CD4-positive, alpha-beta memory T cell (primary cell): ENCODE measurements at regions not wholly inside any gene's neighbourhood (a gene's known extent, or its start where the extent isn't known, plus 50 kb on each side); places are given as distances from the start of the nearest gene placed in this dataset.

Source experiments
- CTCF ChIA-PET: fragments of 350-600 bp; sonication (Branson Sonifier 250); formaldehyde crosslinking; loops from one replicate; lab custom pipeline; 2021; ENCODE audit warnings: inconsistent platforms; ENCODE audit not compliant: partially characterized antibody; lab: Charles Lee
- POLR2A ChIA-PET: fragments of 350-600 bp; sonication (Branson Sonifier 250); formaldehyde crosslinking; loops from one replicate; lab custom pipeline; 2021; ENCODE audit not compliant: partially characterized antibody; lab: Charles Lee
- DNase-seq, 5 donors: peaks; one replicate each; pipeline versions ENCODE4 v3.0.0 to v3.0.0-alpha.2; 2020 to 2022; ENCODE audit warnings: mixed read lengths in 1 of 5
- H3K27ac ChIP-seq: one replicate; pipeline ENCODE4 v1.7.0; 2013; ENCODE audit warnings: low read depth, low read length
- H3K27me3 ChIP-seq: 2 replicates; pipeline ENCODE4 v1.7.0; 2013; ENCODE audit warnings: mild to moderate bottlenecking, low read length, moderate library complexity; ENCODE audit not compliant: insufficient read depth
- H3K36me3 ChIP-seq: 2 replicates; pipeline ENCODE4 v1.7.0; 2013; ENCODE audit warnings: mild to moderate bottlenecking, low read length, moderate library complexity; ENCODE audit not compliant: insufficient read depth
- H3K4me1 ChIP-seq: 2 replicates; pipeline ENCODE4 v1.7.0; 2013; ENCODE audit warnings: mild to moderate bottlenecking, low read length, moderate library complexity; ENCODE audit not compliant: insufficient read depth
- H3K4me3 ChIP-seq, 2 donors: one replicate each; pipeline ENCODE4 v1.7.0; 2013; ENCODE audit warnings: low read length in 2 of 2, mild to moderate bottlenecking in 1 of 2
- H3K9me3 ChIP-seq, 2 donors: one replicate each; pipeline ENCODE4 v1.7.0; 2013; ENCODE audit warnings: low read length in 2 of 2, control low read depth in 1 of 2; ENCODE audit not compliant: control insufficient read depth in 1 of 2
- H3K27ac Mint-ChIP-seq, 7 donors: one replicate each; pipeline ENCODE4 v1.8.0; 2020 to 2021; ENCODE audit warnings: mixed read lengths in 7 of 7, mild to moderate bottlenecking in 6 of 7, inconsistent platforms in 3 of 7, moderate library complexity in 3 of 7
- H3K27me3 Mint-ChIP-seq, 2 donors: one replicate each; pipeline ENCODE4 v1.8.0; 2020 to 2021; ENCODE audit warnings: mixed read lengths in 2 of 2
- H3K36me3 Mint-ChIP-seq, 2 donors: one replicate each; pipeline ENCODE4 v1.8.0; 2020 to 2021; ENCODE audit warnings: mixed read lengths in 2 of 2, inconsistent platforms in 1 of 2, mild to moderate bottlenecking in 1 of 2
- H3K4me1 Mint-ChIP-seq, 4 donors: one replicate each; pipeline ENCODE4 v1.8.0; 2020 to 2021; ENCODE audit warnings: mixed read lengths in 4 of 4, mild to moderate bottlenecking in 1 of 4
- H3K4me3 Mint-ChIP-seq, 8 donors: one replicate each; pipeline ENCODE4 v1.8.0; 2020 to 2021; ENCODE audit warnings: mixed read lengths in 8 of 8, mild to moderate bottlenecking in 7 of 8, moderate library complexity in 6 of 8, inconsistent platforms in 3 of 8
- H3K9me3 Mint-ChIP-seq, 8 donors: one replicate each; pipeline ENCODE4 v1.8.0; 2020 to 2021; ENCODE audit warnings: mixed read lengths in 8 of 8, mild to moderate bottlenecking in 5 of 8, inconsistent platforms in 3 of 8, moderate library complexity in 1 of 8
- intact Hi-C: fragments of 100-400 bp; cut with micrococcal nuclease; formaldehyde crosslinking; loops from one replicate; pipeline ENCODE4 v1.15.1; 2023

DNA sequence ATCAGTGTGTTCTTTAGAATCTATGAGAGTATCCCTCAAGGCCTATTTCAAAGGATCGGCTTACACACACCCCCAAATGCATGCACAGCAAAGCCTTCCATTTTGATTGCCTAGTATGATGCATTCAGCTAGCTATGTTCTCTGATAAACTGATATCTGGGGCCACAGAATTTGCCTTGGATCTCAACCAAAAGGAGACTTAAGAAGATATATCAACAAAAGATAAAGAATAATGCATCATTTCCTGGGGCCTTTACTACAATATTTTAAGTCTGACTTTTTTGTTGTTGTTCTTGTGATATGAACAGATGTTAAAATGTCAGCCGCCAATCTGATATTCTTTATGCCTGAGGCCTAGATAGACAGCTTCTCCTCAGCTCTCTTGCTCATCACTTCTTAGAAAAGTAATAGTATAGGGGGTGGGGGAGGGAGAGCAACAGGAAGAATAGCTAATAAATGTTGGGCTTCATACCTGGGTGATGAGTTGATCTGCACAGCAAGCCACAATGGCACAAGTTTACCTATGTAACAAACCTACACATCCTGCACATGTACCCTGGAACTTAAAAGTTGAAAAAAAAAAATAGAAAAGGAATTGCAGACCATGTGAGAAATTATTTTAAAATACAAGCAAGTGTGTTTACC, 792.9 kb upstream of the GHITM start:
- Histone ChIP-seq H3K4me3 (no peak overlapping the region), H3K27me3 (no peaks in the 10 kb centered on the region), H3K9me3 (no peaks in the 10 kb centered on the region), H3K4me1 (no peaks in the 10 kb centered on the region), H3K36me3 (no peaks in the 10 kb centered on the region), H3K27ac (no peak overlapping the region)
- no peak overlapping the region for H3K4me3 Mint-ChIP-seq
- no peak for DNase-seq
- H3K9me3 Mint-ChIP-seq: peaks cover 2 to 11% (median 5%) of the 10 kb centered on the region in 8 donors
- H3K27ac Mint-ChIP-seq: no peak overlapping the region
- CTCF ChIA-PET: no interaction called here
- intact Hi-C loops: no loop called here
- no peaks in the 10 kb centered on the region for H3K36me3 Mint-ChIP-seq
- peaks cover 0 to 1% of the 10 kb centered on the region in 2 donors for H3K27me3 Mint-ChIP-seq
- POLR2A ChIA-PET: no interaction called here
- no peaks in the 10 kb centered on the region for H3K4me1 Mint-ChIP-seq

DNA sequence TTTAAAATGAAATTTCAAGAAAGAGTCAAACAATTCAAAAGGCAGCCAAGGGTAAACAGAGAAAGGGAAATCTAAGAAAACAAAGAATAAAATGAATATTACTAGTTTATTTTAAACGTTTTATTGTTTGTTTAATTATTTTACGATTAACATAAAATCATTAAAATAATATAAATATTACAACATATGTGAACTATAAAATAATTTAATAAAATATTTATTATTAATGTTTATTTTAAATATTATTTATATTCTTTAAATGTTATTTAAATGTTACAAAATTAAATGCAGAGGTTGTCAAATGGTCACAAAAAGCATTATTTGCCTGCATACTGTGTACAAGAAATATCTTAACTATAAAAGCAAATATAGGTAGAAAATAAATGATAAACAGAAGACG, 786.7 kb upstream of the GHITM start:
- no peaks in the 10 kb centered on the region for H3K36me3 ChIP-seq
- Mint-ChIP-seq H3K36me3 (no peaks in the 10 kb centered on the region), H3K4me3 (no peak overlapping the region), H3K4me1 (no peaks in the 10 kb centered on the region), H3K27ac (no peak overlapping the region), H3K9me3 (peaks cover 0 to 10% (median 6%) of the 10 kb centered on the region in 8 donors), H3K27me3 (no peaks in the 10 kb centered on the region)
- peaks cover 0 to 4% of the 10 kb centered on the region in 2 donors for H3K9me3 ChIP-seq
- no peak overlapping the region for H3K27ac ChIP-seq
- H3K4me3 ChIP-seq: no peak overlapping the region
- intact Hi-C loops: no loop called here
- ChIA-PET CTCF (no interaction called here), POLR2A (no interaction called here)
- DNase-seq: no peak
- H3K4me1 ChIP-seq: no peaks in the 10 kb centered on the region
- H3K27me3 ChIP-seq: no peaks in the 10 kb centered on the region

DNA sequence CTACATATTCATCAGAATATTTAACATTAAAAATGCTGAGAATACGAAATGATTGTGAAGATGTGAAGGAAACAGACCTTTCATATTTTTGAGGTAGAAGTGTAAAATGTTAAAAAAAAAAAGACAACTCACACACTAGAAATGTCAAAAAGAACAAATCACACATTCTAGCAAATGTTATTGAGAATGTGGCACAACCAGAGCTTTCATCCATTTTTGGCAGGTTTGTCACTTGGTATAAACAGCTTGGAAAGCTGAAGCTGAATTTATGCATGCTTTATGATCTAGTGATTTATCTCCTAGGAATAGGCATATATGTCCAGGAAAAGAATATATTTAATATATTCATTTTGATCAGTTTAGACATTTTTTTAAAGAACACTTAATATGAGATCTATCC, 784.9 kb upstream of the GHITM start:
- Histone ChIP-seq H3K36me3 (no peaks in the 10 kb centered on the region), H3K9me3 (peaks cover 0 to 4% of the 10 kb centered on the region in 2 donors), H3K4me1 (no peaks in the 10 kb centered on the region), H3K4me3 (no peak overlapping the region), H3K27me3 (no peaks in the 10 kb centered on the region), H3K27ac (no peak overlapping the region)
- no peaks in the 10 kb centered on the region for H3K27me3 Mint-ChIP-seq
- intact Hi-C loops: no loop called here
- H3K36me3 Mint-ChIP-seq: no peaks in the 10 kb centered on the region
- ChIA-PET CTCF (no interaction called here), POLR2A (no interaction called here)
- no peak overlapping the region for H3K4me3 Mint-ChIP-seq
- H3K27ac Mint-ChIP-seq: no peak overlapping the region
- peaks cover 0 to 10% (median 6%) of the 10 kb centered on the region in 8 donors for H3K9me3 Mint-ChIP-seq
- H3K4me1 Mint-ChIP-seq: no peaks in the 10 kb centered on the region
- DNase-seq: no peak

DNA sequence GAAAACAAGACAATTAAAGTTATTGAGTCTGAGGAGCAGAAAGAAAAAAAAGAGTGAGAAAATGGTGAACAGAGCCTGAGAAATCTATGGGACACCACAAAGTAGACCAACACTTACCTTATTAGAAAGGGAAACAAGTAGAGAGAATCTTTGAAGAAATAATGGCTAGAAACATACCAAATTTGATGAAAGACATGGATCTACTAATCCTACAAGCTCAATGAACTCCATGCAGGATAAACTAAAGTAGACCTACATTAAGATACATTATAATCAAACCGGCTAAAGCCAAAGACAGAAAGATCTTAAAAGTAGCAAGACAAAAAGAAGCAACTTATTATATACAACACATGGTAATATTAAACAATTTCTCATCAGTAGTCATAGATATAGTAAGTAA, 782.3 kb upstream of the GHITM start:
- no peaks in the 10 kb centered on the region for H3K36me3 ChIP-seq
- no peak overlapping the region for H3K27ac Mint-ChIP-seq
- POLR2A ChIA-PET: no interaction called here
- H3K27me3 Mint-ChIP-seq: no peaks in the 10 kb centered on the region
- intact Hi-C loops: no loop called here
- no peaks in the 10 kb centered on the region for H3K4me1 ChIP-seq
- H3K27me3 ChIP-seq: no peaks in the 10 kb centered on the region
- no peak overlapping the region for H3K4me3 Mint-ChIP-seq
- H3K4me3 ChIP-seq: no peak overlapping the region
- H3K9me3 ChIP-seq: peaks cover 0 to 4% of the 10 kb centered on the region in 2 donors
- CTCF ChIA-PET: no interaction called here
- H3K36me3 Mint-ChIP-seq: no peaks in the 10 kb centered on the region
- DNase-seq: no peak
- no peak overlapping the region for H3K27ac ChIP-seq
- H3K9me3 Mint-ChIP-seq: peaks cover 0 to 17% (median 8%) of the 10 kb centered on the region in 8 donors
- H3K4me1 Mint-ChIP-seq: no peaks in the 10 kb centered on the region

DNA sequence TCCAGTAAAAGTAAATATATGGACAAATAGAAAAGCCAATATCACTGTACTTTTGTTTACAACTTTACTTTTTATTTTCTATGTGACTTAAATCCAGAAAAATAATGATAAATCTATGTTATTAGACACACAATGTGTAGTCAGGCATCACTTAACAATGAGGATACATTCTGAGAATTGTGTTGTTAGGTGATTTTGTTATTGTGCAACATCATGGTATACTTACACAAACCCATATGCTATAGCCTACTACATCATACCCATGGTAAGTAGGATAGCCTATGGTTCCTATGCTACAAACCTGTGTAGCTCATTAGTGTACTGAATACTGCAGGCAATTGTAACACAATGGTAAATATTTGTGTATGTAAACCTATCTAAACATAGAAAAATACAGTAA, 781.7 kb upstream of the GHITM start:
- peaks cover 0 to 17% (median 9%) of the 10 kb centered on the region in 8 donors for H3K9me3 Mint-ChIP-seq
- no peaks in the 10 kb centered on the region for H3K36me3 Mint-ChIP-seq
- no peak overlapping the region for H3K4me3 ChIP-seq
- H3K27ac Mint-ChIP-seq: no peak overlapping the region
- H3K9me3 ChIP-seq: peaks cover 0 to 4% of the 10 kb centered on the region in 2 donors
- intact Hi-C loops: no loop called here
- no peak for DNase-seq
- POLR2A ChIA-PET: no interaction called here
- CTCF ChIA-PET: no interaction called here
- no peaks in the 10 kb centered on the region for H3K27me3 Mint-ChIP-seq
- H3K27ac ChIP-seq: no peak overlapping the region
- H3K36me3 ChIP-seq: no peaks in the 10 kb centered on the region
- no peaks in the 10 kb centered on the region for H3K27me3 ChIP-seq
- H3K4me1 Mint-ChIP-seq: no peaks in the 10 kb centered on the region
- H3K4me3 Mint-ChIP-seq: no peak overlapping the region
- no peaks in the 10 kb centered on the region for H3K4me1 ChIP-seq

DNA sequence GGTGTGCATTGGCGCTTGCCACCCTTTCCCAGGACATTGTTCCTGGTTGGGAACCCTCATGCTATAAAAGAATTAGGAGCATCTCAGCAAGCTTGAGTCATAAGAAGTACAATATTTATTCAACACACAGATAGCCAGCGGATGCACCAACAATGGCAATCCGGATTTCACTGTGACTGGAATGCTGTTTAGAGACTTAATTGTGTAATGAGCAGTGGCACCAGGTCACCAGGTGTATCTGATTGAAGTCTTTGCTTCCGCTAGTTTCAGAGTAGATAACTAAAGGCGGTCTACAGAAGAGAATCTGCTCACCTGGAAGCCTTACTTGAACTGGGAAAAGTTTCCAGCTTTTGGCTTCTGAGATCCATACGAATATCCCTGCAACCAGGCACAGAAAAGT, 772.3 kb upstream of the GHITM start:
- Mint-ChIP-seq H3K9me3 (peaks cover 0 to 7% (median 5%) of the 10 kb centered on the region in 8 donors), H3K36me3 (no peaks in the 10 kb centered on the region), H3K27ac (no peak overlapping the region), H3K4me3 (no peak overlapping the region), H3K4me1 (no peaks in the 10 kb centered on the region), H3K27me3 (no peaks in the 10 kb centered on the region)
- Histone ChIP-seq H3K9me3 (no peaks in the 10 kb centered on the region), H3K4me3 (no peak overlapping the region), H3K4me1 (no peaks in the 10 kb centered on the region), H3K27ac (no peak overlapping the region), H3K27me3 (no peaks in the 10 kb centered on the region), H3K36me3 (no peaks in the 10 kb centered on the region)
- POLR2A ChIA-PET: no interaction called here
- intact Hi-C loops: no loop called here
- no peak for DNase-seq
- CTCF ChIA-PET: no interaction called here

DNA sequence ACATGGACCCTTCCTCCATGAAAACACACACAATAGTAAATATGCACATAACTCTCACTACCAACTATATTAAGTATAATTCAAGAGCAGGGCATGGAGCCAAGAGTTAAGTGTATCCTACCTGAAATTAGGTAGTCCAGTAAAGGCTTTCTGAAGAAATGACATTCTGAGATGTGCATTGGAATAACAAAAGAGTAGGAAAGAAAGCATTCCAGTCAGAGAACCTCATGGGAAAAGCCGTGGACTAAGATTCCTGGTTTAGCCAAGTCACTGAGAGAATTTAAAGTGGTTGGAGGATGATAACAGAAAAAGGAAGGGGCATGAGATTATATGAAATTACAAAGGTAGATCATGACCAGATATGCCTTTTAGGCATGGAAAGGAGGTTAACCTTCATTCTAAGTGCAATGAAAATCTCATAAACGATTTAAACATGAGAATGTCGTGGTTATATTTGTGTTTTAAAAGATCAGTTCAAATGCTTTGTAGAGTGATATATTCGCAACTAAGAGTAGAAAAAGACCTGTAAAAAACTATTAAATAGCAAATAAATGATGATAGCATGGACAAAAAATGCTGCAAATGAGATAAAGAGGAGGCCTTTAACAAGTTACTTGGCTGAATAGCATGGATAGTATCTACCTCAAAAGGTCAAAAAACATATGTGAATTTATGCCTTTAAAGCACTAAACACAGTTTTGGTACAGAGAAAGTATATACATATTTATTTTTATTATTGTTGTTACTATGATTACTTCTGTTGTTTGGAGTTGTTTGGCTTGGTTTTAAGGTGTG, 767.4 kb upstream of the GHITM start:
- CTCF ChIA-PET: no interaction called here
- H3K4me1 Mint-ChIP-seq: no peaks in the 10 kb centered on the region
- no peaks in the 10 kb centered on the region for H3K36me3 Mint-ChIP-seq
- H3K27ac Mint-ChIP-seq: no peak overlapping the region
- no peaks in the 10 kb centered on the region for H3K4me1 ChIP-seq
- H3K27me3 Mint-ChIP-seq: no peaks in the 10 kb centered on the region
- no peaks in the 10 kb centered on the region for H3K27me3 ChIP-seq
- H3K27ac ChIP-seq: no peak overlapping the region
- peaks cover 0 to 9% (median 2%) of the 10 kb centered on the region in 8 donors for H3K9me3 Mint-ChIP-seq
- no peaks in the 10 kb centered on the region for H3K9me3 ChIP-seq
- no peak overlapping the region for H3K4me3 Mint-ChIP-seq
- no peak for DNase-seq
- H3K4me3 ChIP-seq: no peak overlapping the region
- POLR2A ChIA-PET: no interaction called here
- intact Hi-C loops: no loop called here
- no peaks in the 10 kb centered on the region for H3K36me3 ChIP-seq
